ENCODE measurements at regions not wholly inside any gene's neighbourhood (a gene's known extent, or its start where the extent isn't known, plus 50 kb on each side); places are given as distances from the start of the nearest gene placed in this dataset.

- no peak for DNase-seq
Measured at GRCh38 chr10:108147346-108147745, 982.8 kb upstream of the SORCS1 start.

- DNase-seq = no peak
Measured at GRCh38 chr10:108141064-108141463, 976.6 kb upstream of the SORCS1 start.

GRCh38 chr10:108132303-108132702 lies 967.8 kb upstream of the SORCS1 start:
- DNase-seq = no peak

DNA sequence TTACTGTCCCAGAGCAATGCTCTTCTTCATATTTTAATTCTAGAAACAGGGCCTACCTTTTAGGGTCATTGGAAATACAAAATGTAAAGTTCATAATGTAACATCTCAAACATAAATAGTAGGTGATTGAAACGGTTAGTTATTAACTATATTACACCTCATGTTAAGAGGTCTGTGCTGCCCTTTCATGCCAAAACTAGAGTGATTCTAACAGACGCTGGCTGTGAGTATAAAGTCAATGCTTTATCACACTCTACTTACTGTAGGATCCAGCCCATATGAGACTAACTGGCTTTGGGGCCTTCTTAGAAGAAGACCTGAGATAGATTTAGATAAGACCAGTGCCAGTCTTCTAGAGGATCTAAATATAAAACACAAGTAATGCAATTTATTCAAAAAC lies 966.1 kb upstream of the SORCS1 start:
- DNase-seq = no peak

DNA sequence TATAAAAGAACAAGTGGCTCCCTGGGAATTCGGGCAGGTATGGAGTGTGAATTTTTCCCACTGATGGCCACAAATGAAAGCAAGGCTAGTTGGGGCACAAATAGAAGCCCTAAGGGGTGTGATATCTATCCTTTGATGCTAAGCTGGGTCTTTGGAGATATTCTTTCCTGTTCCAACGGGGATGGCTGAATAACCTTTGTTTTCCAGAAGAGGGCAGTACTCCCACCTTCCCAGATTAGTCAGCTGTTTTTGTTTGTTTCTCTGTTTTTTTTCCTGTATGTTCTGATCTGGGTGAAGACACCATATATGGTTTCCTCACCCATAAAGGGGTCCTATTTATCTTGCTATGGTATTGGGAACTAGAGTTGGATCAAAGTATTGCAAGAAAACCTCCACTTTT lies 947.7 kb upstream of the SORCS1 start:
- no peak for DNase-seq

GRCh38 chr10:108104551-108105156 lies 940.1 kb upstream of the SORCS1 start:
- DNase-seq = no peak

- no peak for DNase-seq
Measured at GRCh38 chr10:108097258-108097657, 932.8 kb upstream of the SORCS1 start.

- no peak for DNase-seq
Measured at GRCh38 chr10:108095932-108096925, 931.7 kb upstream of the SORCS1 start.

DNA sequence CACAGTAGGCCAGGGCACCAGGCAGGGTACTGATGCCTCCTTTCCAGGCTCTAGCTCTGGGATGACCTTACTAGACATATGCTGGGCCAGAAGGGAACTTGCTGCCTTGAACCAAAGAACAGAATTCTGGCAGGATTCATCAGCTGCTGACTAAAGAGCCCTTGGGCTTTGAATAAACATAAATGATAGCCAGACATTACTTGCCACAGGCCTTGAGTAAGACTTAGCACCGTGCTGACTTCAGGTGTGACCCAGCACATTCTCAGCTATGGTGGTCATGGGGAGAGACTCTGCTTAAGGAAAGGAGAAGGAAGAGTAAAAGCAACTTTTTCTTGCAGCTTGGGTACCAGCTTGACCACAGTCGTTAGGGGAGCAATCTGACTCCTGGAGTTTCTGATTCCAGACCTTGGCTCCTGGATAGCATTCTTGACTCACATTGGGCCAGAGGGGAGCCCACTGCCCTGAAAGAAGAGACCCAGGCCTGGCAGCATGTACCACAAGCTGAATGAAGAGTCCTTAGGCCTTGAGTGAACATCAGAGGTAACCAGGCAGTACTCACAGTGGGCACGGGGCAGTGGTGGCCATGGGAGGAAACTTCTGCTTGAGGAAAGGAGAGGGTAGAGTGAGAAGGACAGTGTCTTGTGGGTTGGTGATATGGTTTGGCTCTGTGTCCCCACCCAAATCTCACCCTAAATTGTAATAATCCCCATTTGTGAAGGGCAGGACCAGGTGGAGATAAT lies 926.1 kb upstream of the SORCS1 start:
- DNase-seq = no peak

DNA sequence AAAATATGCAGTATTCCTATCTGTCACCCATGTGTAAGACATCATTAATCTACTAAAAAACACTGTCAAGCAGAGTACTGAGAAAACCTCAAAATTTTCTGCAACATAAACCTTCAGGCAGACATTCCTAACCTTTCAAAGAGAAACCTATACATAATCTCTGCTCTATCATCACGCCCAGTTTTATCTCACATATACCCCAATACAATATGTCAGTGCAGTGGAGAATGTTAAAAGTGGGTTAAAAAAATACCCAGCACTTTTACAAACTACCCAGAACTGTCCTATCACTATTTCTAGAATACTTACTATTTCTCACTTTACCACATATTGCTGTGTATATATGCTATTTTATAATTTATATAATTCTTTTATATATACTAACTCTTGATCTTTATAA lies 922.0 kb upstream of the SORCS1 start:
- DNase-seq = no peak

DNA sequence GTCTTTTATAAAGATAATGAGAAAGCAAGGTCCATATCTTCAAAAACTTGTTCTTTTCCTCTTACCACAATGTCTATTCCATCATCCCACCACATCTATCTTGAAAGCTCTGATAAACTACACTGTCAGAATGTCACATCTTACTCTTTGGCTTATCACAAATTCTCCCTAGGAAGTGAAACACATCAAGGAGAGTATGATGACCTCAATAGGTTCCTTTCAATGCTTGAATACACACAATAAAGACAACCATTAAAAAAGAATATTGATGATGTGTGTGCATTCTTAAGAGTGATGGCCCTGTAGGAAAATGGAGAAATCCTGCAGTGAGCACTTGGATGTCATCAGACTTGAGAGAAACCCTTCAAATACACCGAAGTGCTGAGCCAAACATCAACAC lies 918.1 kb upstream of the SORCS1 start:
- DNase-seq = no peak

GRCh38 chr10:108078263-108078662 lies 913.8 kb upstream of the SORCS1 start:
- no peak for DNase-seq

- no peak for DNase-seq
Measured at GRCh38 chr10:108072466-108072865, 908.0 kb upstream of the SORCS1 start.

DNA sequence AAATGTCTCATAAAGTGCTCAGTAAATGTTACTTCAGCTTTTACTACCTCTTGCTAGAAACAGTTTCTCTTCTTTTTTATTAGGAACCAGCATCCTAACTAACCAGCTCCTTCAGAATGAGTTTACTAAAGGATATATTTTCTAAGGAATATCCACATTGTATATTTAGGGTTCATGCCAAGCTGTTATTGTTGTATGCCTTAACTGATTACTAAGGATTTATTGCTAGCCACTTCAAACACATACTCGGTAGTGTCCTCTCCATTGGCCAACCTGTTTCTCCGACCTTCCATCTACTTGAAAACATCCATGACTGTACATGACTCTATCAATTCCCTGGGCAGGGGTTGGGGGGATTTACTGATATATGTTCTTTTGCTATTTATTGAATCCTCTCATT lies 906.3 kb upstream of the SORCS1 start:
- no peak for DNase-seq

DNA sequence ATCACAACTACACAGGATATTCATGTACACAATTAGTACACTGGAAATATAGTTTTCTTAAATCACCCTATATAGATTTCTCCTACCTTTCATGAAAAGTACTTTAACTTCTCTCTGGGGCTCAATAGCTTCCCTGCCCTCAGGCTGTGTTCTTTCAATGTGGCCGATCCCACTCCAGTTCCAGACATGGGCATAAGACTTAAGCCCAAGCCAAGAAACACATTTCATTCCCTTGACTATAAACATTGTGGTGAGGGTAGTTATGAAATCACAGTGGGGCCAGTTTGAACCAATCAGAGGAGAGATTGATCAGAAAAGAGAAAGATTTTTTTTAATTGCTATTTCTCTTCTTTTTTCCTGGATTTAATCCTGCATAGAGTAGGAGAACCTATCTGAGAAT lies 904.6 kb upstream of the SORCS1 start:
- no peak for DNase-seq

GRCh38 chr10:108064746-108065260 lies 900.3 kb upstream of the SORCS1 start:
- DNase-seq = no peak

GRCh38 chr10:108060246-108060645 lies 895.7 kb upstream of the SORCS1 start:
- DNase-seq = no peak

DNA sequence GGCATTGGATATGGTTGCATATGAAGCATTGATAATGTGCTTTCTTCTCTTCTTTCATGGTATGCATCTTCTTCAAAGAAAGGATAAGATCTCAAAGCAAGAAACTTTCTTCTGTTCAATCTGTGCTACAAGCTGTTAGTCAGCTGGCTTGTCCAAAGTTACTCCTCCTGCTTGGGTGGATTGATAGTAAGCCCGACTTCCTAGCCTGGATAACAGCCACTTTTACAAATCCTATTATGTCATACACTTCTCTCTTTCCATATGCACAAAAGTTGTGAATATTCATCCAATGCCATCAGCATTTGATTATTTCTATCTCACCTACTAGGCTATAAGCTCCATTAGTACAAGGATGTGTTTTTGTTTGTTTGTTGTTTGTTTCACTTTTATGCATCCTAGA lies 891.0 kb upstream of the SORCS1 start:
- no peak for DNase-seq

DNA sequence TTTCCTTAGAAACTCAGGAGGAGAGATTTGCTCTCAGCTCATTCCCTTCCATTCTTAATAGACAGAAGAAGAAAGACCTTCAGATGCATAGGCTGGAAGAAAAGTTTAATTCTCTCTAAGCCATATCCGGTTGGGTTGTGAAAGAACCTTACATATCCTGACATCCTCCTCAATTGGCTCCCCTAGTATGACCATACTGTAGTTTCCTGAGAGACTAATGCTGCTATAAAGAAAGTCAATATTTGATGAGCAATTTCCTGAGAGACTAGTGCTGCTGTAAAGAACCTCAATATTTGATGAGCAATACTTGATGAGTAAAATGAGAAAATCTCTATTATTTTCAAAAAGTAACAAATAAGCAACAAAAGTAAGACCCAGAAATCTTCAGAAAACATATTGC lies 888.5 kb upstream of the SORCS1 start:
- DNase-seq = no peak

DNA sequence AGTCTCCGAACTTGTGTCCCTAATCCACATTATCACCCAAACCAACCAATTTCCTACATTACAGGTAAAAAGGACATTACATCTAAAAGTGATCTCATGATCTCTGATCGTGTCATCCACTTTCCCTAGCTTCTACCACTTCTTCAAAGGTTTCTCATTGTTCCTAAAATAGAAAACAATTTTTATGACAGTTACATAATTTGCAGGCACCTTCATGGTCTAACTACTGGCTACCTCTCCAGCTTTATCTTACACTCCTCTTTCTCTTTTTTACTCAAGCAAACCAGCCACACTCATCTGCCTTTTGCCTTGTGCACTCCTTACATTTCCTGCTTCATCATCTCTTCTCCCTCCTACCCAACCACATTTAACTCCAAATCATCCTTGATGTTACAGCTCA lies 886.7 kb upstream of the SORCS1 start:
- DNase-seq = no peak

DNA sequence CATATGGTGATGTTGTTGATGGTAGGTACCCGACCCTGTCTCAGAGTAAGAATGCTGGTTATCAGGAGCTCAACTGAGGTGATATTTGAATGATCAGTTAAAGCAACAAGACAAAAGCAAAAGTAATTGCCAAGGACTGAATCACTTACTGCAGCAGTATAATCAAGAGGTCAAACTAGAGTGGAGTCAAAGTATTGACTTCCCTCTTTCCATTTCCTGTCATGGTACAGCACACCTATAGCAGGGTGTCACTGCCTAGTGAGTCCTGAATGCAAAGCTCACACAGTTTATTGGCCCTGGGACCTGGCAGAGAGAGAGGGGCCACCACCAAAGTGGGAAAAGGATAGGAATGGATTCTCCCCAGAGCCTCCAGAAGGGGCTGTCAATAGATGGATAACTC lies 886.1 kb upstream of the SORCS1 start:
- DNase-seq = no peak

GRCh38 chr10:108049668-108050067 lies 885.2 kb upstream of the SORCS1 start:
- no peak for DNase-seq

DNA sequence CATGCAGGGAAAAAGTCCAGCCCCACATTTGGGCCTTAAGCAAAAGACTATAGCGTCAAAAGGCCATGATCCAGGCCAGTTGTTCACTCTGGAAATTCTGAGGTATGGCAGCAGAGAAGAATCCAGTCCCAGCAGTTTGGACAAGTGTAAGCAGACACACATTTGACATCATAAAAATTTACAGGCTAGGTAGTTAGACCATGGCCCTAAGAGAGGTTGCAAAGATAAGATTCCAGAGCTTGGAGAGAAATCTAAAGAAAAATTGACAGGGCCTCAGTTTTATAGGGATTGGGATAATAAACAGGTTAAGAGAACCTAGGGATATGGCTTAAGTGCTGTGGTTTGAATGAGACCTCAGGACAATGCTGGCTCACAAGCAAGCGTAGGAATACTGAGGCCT lies 884.4 kb upstream of the SORCS1 start:
- no peak for DNase-seq
